ENCODE measurements at regions not wholly inside any gene's neighbourhood (a gene's known extent, or its start where the extent isn't known, plus 50 kb on each side); places are given as distances from the start of the nearest gene placed in this dataset.

DNA sequence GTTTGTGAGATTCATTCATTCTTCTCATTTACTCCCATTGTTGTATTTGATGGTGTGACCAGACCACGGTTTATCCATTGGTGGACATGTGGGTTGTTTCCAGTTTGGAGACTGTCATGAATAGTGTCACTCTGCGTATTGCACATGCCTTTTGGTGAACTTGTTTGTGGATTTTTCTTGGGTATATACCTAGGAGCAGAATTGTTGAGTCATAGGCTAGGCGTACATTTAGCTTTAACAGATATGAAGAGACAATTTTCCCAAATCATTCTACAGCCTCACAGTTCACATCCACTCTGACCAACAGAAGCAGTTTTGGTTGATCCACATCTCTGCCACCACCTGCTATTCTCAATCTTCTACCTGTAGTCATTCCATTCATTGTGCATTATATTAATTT is 66.0 kb upstream of the FAM20C start:
- DNase-seq (no peak), ATAC-seq (no peak)
- intact Hi-C loops (cut with DNase I), result no loop called here
- Histone ChIP-seq H3K4me1 (peaks cover 14% of the 10 kb centered on the region), H3K27me3 (no peaks in the 10 kb centered on the region), H3K4me3 (no peak overlapping the region), H3K36me3 (no peaks in the 10 kb centered on the region), H3K9me3 (no peaks in the 10 kb centered on the region), H3K27ac (no peak overlapping the region)
- TF ChIP-seq, protein P1, sequence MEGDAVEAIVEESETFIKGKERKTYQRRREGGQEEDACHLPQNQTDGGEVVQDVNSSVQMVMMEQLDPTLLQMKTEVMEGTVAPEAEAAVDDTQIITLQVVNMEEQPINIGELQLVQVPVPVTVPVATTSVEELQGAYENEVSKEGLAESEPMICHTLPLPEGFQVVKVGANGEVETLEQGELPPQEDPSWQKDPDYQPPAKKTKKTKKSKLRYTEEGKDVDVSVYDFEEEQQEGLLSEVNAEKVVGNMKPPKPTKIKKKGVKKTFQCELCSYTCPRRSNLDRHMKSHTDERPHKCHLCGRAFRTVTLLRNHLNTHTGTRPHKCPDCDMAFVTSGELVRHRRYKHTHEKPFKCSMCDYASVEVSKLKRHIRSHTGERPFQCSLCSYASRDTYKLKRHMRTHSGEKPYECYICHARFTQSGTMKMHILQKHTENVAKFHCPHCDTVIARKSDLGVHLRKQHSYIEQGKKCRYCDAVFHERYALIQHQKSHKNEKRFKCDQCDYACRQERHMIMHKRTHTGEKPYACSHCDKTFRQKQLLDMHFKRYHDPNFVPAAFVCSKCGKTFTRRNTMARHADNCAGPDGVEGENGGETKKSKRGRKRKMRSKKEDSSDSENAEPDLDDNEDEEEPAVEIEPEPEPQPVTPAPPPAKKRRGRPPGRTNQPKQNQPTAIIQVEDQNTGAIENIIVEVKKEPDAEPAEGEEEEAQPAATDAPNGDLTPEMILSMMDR (IDR thresholded peaks at IDR 0.05), result no peak

DNA sequence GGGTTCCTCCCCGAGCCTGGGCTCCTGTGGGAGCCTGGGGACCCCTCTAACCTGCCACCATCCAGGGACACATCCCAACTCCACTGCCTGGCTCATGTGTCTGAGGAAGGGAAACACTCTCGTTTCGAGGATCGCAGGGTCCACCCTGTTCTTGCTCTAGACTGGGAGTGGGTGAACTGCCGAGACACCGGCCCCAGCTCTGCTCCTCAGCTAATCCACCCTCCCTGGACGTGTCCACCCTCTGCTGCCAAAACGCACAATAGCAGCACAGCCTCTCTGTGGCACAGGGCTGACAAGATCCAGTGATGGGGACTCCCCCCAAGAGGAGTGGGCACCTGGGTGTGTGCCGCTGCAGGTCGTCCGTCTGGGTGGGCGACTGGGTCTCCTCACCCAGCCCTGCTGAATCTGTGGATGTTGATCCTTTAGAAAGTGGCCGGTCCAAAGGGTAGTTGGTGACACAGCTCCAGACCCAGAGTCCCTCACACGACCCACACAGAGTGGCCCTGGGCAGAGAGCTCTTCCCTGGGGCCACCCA is 65.2 kb upstream of the FAM20C start:
- Histone ChIP-seq H3K4me3 (no peak overlapping the region), H3K27me3 (no peaks in the 10 kb centered on the region), H3K27ac (no peak overlapping the region), H3K9me3 (no peaks in the 10 kb centered on the region), H3K4me1 (peaks cover 15% of the 10 kb centered on the region), H3K36me3 (no peaks in the 10 kb centered on the region)
- TF ChIP-seq, protein P1 (IDR thresholded peaks at IDR 0.05), result no peak
- ATAC-seq, result no peak
- DNase-seq, result no peak
- intact Hi-C loops (cut with DNase I), result no loop called here

DNA sequence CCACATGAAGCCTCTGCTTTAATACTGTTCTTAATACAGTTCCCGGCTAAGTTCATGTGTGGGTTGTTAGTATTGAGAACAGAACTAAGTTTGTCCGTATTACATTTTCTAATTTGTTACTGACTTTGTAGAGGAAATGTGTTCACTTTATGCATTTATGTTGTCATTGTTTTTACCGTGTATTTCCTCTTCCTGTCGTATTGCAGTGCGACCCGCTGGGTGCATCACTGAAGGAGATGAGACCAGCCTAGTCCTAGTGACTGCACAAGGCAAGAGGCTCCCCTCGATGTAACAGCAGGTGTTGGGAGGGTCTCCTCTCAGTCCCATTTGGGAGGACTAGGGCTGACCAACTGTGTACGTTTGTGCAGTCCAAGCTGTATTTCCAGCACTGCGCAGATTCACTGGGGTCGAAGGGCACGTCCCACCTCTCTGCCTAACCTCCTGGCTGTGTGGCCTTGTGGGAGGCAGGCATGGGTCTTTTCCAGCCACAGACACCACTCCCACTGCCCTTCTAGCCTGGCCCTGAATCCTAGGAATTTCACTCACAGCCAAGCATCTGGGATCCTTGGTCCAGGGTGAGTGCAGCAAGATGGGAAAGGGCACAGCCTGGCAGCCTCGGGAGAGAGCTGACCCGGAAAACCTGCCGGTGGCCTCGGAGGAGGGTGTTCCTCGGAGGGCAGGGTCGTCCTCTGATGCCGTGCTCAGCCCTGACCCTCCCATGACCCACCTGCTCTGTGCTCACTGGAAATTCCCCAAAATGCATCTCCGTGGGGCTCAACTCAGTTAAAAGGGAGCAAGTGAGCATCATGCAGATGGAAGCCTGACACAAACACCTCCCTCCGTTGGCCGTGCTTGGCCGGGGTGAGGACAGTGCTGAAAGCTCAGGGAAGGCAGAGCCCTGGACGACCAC is 63.9 kb upstream of the FAM20C start:
- no peak overlapping the region for H3K4me3 ChIP-seq
- TF ChIP-seq, protein P1 (IDR thresholded peaks at IDR 0.05), result no peak
- H3K27me3 ChIP-seq, result no peaks in the 10 kb centered on the region
- DNase-seq, result no peak
- no peak overlapping the region for H3K27ac ChIP-seq
- H3K36me3 ChIP-seq, result no peaks in the 10 kb centered on the region
- H3K4me1 ChIP-seq, result peaks cover 15% of the 10 kb centered on the region
- no peaks in the 10 kb centered on the region for H3K9me3 ChIP-seq
- no peak for ATAC-seq
- intact Hi-C loops (cut with DNase I), result no loop called here

DNA sequence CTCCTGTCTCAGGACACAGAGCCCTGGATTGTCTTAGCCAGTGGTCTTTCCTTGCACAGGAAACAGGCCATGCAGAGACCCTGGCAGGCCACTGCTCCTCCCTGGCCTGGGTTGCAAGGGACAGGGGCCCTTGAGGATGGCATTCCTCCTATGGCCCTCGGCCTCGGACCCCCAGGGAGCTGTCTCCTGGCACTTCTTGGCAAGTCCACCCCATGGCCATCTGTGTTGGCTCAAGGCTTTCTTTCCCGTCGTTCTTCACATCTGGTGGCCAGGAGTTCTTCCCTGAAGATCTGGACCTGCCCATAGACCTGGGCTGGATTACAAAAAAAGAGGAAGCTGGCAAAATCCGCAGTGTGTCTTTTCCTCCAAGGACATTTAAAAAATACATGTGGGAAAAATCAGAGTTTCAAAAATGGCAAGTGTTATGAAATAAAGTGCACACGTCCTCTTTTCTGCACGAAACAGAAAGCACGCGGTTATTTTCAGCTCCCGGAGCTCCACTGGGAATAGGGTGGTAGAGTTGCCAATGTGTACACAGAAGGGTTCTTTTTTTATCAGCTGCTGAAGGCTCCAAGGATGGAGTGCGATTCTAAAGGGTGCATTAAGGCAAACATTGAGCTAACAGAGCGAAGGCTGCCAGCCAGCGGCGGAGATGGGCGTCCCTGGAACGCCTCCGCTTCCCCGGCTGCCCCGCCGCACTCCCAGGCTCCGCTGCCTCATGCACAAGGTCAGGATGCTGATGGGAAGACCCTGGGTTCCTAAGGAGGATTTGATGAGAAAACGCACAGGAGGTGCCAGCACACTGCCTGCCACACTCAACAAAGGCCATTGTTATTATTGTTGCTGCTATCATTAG is 62.8 kb upstream of the FAM20C start:
- H3K9me3 ChIP-seq, result no peaks in the 10 kb centered on the region
- intact Hi-C loops (cut with DNase I), result no loop called here
- peak overlapping the region; percentile 14 for H3K4me3 ChIP-seq
- DNase-seq (no peak), ATAC-seq (peak; percentile 34)
- H3K27ac ChIP-seq, result peak overlapping the region; percentile 30
- H3K27me3 ChIP-seq, result no peaks in the 10 kb centered on the region
- H3K36me3 ChIP-seq, result no peaks in the 10 kb centered on the region
- TF ChIP-seq, protein P1 (IDR thresholded peaks at IDR 0.05), result no peak
- H3K4me1 ChIP-seq, result peaks cover 15% of the 10 kb centered on the region

DNA sequence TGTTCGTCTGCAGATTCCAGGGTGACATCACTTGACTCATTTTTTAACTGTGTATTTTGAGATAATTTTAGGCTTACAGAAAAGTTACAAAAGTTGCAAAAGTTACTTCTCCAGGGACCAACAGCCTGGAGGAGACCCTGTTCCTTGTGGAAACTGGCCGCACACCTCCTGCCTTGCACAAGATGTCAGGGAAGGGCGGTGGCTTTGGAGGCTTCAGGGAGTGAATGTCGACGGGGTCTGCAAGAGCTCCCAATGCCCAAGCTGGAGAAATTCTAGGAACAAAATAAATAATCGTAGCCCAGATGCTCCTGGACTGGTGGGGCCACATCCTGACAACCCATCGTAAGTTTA is 62.2 kb upstream of the FAM20C start:
- TF ChIP-seq, protein P1 (IDR thresholded peaks at IDR 0.05), result no peak

More for the DNA sequence above, 62.2 kb upstream of the FAM20C start:
- no peaks in the 10 kb centered on the region for H3K9me3 ChIP-seq
- H3K4me1 ChIP-seq, result peaks cover 15% of the 10 kb centered on the region
- intact Hi-C loops (cut with DNase I), result no loop called here
- ATAC-seq, result no peak
- H3K27me3 ChIP-seq, result no peaks in the 10 kb centered on the region
- DNase-seq, result no peak
- no peaks in the 10 kb centered on the region for H3K36me3 ChIP-seq
- no peak overlapping the region for H3K4me3 ChIP-seq
- H3K27ac ChIP-seq, result no peak overlapping the region
